AG04449 (cell line): ENCODE measurements at regions not wholly inside any gene's neighbourhood (a gene's known extent, or its start where the extent isn't known, plus 50 kb on each side); places are given as distances from the start of the nearest gene placed in this dataset.

Experiments used
- CTCF ChIA-PET: fragments of 350-600 bp; formaldehyde crosslinking; extraction: SDS; loops from one replicate; lab custom pipeline; 2021; ENCODE audit warnings: antibody characterized with exemption; lab: Yijun Ruan, JAX
- POLR2A ChIA-PET: fragments of 400-600, 350-600 bp; formaldehyde crosslinking; extraction: SDS; loops from one replicate; lab custom pipeline; 2020; ENCODE audit warnings: antibody characterized with exemption, inconsistent platforms; lab: Yijun Ruan, JAX
- DNase-seq: peaks from one replicate; pipeline ENCODE4 v3.0.0-alpha.2; 2010; ENCODE audit warnings: low read depth, low spot score
- H3K4me3 ChIP-seq: 2 replicates; pipeline ENCODE4 v1.5.1; 2011; ENCODE audit warnings: low read depth, mild to moderate bottlenecking, control low read depth, low read length
- TF ChIP-seq, protein P1 (sequence below): IDR thresholded peaks from one replicate; pipeline ENCODE4 v1.5.1; 2011; ENCODE audit warnings: mild to moderate bottlenecking, moderate library complexity, low read length, control low read depth, inconsistent platforms; ENCODE audit not compliant: insufficient read depth; ENCODE audit errors: missing control alignments

DNA sequence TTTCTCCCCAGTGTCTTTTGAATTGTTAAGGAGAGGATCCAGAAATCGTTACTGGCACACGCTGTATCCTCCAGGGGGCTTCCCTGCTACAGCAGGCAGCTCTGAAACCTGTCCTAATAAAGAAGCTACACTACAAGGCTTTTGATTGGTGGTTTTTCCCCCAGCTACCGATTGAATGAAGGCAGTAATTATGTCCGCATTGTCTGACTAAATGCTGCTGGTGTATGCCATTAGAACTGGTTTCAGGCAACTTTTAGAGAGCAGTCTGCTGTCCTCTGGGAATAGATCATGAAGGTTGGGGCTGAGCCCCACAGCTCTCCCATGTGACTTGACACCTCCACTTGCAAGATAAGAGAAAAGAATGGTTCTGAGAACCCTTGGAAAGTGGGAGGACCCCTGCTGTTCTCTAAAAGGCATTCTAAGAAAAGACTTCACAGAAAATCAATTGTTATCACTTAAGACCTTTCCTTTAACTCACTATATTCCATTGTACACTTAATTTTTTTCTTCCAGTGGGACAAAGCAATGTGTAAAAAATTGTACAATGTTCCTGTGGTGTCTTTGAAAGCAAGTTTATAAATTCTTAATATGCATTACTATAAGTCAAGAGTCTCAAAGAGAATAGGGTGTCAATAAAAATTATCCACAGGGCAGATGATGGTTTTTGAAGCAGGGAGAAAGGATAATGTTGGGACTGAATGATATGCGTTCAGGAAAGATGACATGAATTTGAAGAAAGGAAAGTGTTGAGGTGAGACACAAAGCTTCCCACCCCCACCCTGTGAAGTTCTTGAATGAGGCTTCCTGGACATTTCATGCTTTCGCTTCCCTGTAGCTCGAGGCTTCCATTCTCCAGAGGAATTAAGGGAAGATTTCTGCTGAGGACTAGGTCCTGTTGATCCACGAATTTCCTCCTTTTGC lies 53.0 kb upstream of the DAZL start:
- no peak for DNase-seq
- ChIA-PET POLR2A (no interaction called here), CTCF (no interaction called here)
- TF ChIP-seq, protein P1, sequence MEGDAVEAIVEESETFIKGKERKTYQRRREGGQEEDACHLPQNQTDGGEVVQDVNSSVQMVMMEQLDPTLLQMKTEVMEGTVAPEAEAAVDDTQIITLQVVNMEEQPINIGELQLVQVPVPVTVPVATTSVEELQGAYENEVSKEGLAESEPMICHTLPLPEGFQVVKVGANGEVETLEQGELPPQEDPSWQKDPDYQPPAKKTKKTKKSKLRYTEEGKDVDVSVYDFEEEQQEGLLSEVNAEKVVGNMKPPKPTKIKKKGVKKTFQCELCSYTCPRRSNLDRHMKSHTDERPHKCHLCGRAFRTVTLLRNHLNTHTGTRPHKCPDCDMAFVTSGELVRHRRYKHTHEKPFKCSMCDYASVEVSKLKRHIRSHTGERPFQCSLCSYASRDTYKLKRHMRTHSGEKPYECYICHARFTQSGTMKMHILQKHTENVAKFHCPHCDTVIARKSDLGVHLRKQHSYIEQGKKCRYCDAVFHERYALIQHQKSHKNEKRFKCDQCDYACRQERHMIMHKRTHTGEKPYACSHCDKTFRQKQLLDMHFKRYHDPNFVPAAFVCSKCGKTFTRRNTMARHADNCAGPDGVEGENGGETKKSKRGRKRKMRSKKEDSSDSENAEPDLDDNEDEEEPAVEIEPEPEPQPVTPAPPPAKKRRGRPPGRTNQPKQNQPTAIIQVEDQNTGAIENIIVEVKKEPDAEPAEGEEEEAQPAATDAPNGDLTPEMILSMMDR, result no peak
- no peak overlapping the region for H3K4me3 ChIP-seq

DNA sequence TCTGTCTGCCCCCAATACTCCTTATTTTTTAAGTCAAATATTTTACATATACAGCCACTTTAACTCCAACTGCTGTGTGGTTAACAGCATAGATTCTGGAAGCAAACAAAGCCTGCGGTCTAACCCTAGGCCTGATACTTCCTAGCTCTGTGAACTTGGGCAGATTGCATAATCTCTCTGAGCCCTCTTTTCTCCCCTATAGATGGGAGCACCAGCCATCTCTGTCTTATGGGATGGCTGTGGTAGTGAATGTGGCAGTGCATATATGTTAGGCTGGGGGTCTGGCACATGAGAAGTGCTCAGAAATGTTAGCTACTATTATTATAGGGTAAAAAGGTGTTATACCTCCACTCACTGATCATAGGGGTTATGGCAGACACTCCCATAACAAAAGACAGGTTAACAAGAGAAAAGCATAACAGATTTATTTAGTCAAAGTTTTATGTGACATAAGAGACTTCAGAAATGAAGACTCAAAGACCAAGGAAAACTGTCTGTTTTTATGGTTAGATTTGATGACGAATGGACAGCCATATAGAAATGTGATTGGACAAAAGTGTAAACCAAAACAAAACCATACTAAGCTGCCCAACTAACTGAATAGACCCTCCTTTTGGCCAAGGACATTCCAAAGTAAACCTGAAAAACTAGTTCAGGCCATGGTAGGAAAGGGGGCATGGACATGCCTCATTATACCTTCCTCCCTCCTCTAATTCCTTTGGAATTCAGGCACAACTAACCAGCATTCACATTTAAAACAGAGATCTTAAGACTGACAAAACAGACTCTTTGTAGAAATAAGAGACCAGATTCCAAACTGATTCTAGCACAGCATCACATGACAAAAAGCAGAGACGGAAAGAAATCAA lies 53.9 kb upstream of the DAZL start:
- DNase-seq, result no peak
- H3K4me3 ChIP-seq, result no peak overlapping the region
- TF ChIP-seq, protein P1, result no peak
- ChIA-PET CTCF (no interaction called here), POLR2A (no interaction called here)

DNA sequence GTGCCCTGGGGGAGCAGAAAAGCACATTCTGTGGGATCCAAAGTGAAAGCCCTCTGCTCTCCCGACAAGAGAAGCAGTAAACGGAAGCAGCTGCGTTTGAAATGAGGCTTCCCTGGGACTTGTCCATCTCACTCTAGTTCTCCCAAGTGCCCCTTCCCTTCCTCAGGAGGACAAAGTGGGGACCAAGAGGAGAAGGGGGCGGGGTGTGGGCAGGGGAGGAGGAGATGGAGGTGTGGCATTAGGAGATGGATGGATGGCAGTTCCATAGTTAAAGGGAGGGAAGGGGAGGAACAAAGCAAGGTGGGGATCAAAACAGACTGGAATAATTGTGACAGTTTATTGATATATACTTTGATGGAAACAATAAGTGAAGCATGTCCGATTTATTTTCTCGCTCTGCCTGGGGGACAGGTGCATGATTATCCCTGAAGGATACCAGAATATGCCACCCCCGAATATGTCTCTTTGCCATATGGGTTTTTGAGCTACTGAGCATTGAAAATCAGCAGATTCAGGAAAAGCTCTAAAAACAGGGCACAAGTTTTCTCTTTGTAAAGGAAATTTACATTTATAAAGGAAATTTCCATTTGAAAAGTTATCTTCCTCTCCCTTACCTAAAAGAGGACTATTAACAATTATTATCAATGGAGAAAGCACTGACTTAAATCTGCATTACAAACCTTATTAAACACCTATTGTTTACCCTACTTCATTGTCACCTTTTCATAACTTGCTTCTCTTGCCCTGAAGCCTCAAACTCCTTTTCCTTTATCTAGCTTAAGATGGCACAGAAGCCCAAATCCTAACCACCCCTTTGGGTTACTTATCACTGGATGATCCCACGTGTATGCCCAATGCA lies 58.9 kb upstream of the DAZL start:
- TF ChIP-seq, protein P1, result no peak
- H3K4me3 ChIP-seq, result no peak overlapping the region
- CTCF ChIA-PET, result interaction anchor here (0.9 kb wide), 1 partner anchor 9 kb away, joined by 3 read pairs; no protein-coding TSS in a partner anchor
- POLR2A ChIA-PET, result no interaction called here
- no peak for DNase-seq

DNA sequence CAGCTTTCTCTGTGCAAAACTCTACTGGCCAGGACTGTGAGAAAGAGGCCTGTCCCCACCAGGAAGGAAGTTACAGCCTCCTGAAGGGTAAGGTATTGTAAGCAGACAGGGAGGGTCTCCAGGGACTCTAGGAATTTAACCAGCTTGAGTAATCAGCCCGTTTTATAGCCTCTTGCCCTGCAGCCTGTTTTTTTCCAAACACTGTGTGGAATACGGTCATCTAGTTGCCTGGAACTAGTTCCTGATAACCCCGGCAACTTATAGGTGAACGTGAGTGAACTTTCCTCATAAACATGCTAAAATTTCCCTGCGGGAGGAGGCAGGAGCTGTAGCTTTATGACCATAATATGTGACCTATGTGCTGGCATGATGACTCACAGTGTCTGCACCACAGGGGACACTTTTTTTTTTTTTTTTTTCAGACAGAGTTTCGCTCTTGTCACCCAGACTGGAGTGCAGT lies 60.1 kb upstream of the DAZL start:
- TF ChIP-seq, protein P1, result no peak
- ChIA-PET POLR2A (no interaction called here), CTCF (interaction anchor here (0.6 kb wide), 1 partner anchor 375 kb away, joined by 3 read pairs; no protein-coding TSS in a partner anchor)
- DNase-seq, result peak; percentile 12
- H3K4me3 ChIP-seq, result no peak overlapping the region

DNA sequence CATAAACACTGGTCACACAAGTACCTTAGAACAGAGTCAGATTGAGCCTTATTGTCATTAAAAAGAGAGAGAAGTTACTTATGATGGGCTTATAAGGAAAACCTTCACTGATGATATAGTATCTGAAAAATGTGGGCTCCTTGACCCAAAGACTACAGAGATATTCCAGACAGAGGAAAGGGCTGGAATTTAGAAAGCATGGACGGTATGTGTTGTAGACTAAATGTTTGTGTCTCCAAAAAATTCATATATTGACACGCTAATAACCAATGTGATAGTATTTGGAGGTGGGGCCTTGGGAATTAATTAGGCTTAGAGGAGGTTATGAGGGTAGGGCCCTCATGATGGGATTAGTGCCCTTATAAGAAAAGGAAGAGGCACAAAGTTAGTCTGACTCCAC lies 61.0 kb upstream of the DAZL start:
- DNase-seq, result no peak
- CTCF ChIA-PET, result no interaction called here
- TF ChIP-seq, protein P1, result no peak

More for the DNA sequence above, 61.0 kb upstream of the DAZL start:
- no peak overlapping the region for H3K4me3 ChIP-seq
- POLR2A ChIA-PET, result no interaction called here
